ENCODE measurements at regions not wholly inside any gene's neighbourhood (a gene's known extent, or its start where the extent isn't known, plus 50 kb on each side); places are given as distances from the start of the nearest gene placed in this dataset.

DNA sequence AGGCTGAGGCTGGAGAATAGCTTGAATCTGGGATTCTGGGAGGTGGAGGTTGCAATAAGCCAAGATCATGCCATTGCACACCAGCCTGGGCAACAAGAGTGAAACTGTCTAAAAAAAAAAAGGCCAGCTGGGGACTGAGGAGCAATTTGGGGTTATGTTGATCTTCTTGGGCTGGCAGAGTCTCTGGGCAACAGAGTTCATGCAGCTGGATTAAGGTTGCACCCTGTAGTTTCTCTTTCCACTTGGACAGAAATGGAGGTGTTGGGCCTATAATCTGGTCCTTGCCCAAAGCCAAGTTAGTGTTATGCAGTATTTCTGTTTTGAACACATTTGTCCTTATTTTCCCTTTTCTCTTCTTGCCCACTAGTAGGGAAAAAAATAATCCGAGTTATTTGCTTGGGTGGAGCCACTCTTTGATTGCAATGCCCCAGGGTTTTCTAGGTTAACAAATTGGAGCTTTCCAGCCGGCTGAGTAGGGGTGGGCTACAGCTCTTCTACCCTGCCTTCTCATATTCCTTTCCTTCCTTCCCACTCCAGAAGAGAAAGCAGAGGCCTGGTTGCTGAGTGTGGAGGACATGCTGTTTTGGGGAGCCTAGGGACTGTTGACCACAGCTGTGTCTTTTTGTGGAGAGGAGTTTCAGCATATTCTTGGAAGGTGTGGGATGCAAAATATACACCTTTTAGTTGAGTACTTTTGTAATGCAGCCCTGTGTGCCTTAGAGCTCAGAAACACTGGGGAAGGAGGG, 213.9 kb downstream of the SOX4 start:
- ChIA-PET POLR2A (no interaction called here), CTCF (no interaction called here)
- H3K27ac Mint-ChIP-seq = no peak overlapping the region
- TF ChIP-seq CTCF (IDR thresholded peaks at IDR 0.05) (no peak), EZH2 (IDR thresholded peaks at IDR 0.05; ENCODE audit: borderline replicate concordance, insufficient read depth, low read depth, low read length, poor library complexity, severe bottlenecking) (no peak)
- Histone ChIP-seq H3K9ac (ENCODE audit: low read length) (no peak overlapping the region), H3K79me2 (ENCODE audit: control insufficient read depth, insufficient read depth, low read length) (no peaks in the 10 kb centered on the region), H3K4me2 (replicated peaks; ENCODE audit: low read depth, low read length, poor library complexity, severe bottlenecking) (no peak overlapping the region), H3K27ac (ENCODE audit: low read length in 2 of 2) (no peak overlapping the region), H2AFZ (ENCODE audit: insufficient read depth, low read depth, low read length, poor library complexity, severe bottlenecking) (no peak overlapping the region), H3K4me1 (ENCODE audit: control insufficient read depth in 2 of 2, insufficient read depth in 2 of 2, low read length in 2 of 2) (no peaks in the 10 kb centered on the region), H3K9me3 (ENCODE audit: control extremely low read depth in 1 of 3, control insufficient read depth in 2 of 3, insufficient read depth in 1 of 3, low read length in 2 of 3) (no peaks in the 10 kb centered on the region), H3K27me3 (replicated peaks in 1 of 4; ENCODE audit: control extremely low read depth in 1 of 4, control insufficient read depth in 3 of 4, insufficient read depth in 4 of 4, low read length in 3 of 4) (no peaks in the 10 kb centered on the region), H4K20me1 (ENCODE audit: control insufficient read depth, insufficient read depth, low read length, poor library complexity, severe bottlenecking) (no peaks in the 10 kb centered on the region), H3K36me3 (replicated peaks in 1 of 2; ENCODE audit: control extremely low read depth in 1 of 2, control insufficient read depth in 1 of 2, extremely low read depth in 1 of 2, insufficient read depth in 2 of 2, low read length in 1 of 2) (no peaks in the 10 kb centered on the region), H3K4me3 (ENCODE audit: control extremely low read depth in 1 of 5, extremely low read depth in 1 of 5, insufficient read depth in 1 of 5, low read depth in 2 of 5, low read length in 4 of 5) (no peak overlapping the region)
- DNase-seq (no peak), ATAC-seq (ENCODE audit: low read depth) (no peak)
- H3K9me3 Mint-ChIP-seq (ENCODE audit: insufficient read depth) = no peaks in the 10 kb centered on the region
- no peaks in the 10 kb centered on the region for H3K27me3 Mint-ChIP-seq
- no peaks in the 10 kb centered on the region for H3K4me1 Mint-ChIP-seq
- no peak overlapping the region for H3K4me3 Mint-ChIP-seq
- intact Hi-C loops (cut with micrococcal nuclease) = no loop called here
- WGBS (ENCODE audit: insufficient coverage) = no CpG with 5 or more reads among the region's 2 CpGs

GRCh38 chr6:21808045-21808470, 214.5 kb downstream of the SOX4 start:
- no peaks in the 10 kb centered on the region for H3K27me3 ChIP-seq (replicated peaks in 1 of 4; ENCODE audit: control extremely low read depth in 1 of 4, control insufficient read depth in 3 of 4, insufficient read depth in 4 of 4, low read length in 3 of 4)
- ATAC-seq (ENCODE audit: low read depth) = no peak
- intact Hi-C loops (cut with micrococcal nuclease) = no loop called here
- H3K9me3 Mint-ChIP-seq (ENCODE audit: insufficient read depth) = no peaks in the 10 kb centered on the region
- no peak overlapping the region for H3K9ac ChIP-seq (ENCODE audit: low read length)
- H3K4me3 ChIP-seq (ENCODE audit: control extremely low read depth in 1 of 5, extremely low read depth in 1 of 5, insufficient read depth in 1 of 5, low read depth in 2 of 5, low read length in 4 of 5) = no peak overlapping the region
- no peaks in the 10 kb centered on the region for H3K27me3 Mint-ChIP-seq
- POLR2A ChIA-PET = no interaction called here
- H3K27ac Mint-ChIP-seq = no peak overlapping the region
- TF ChIP-seq CTCF (IDR thresholded peaks at IDR 0.05) (no peak), EZH2 (IDR thresholded peaks at IDR 0.05; ENCODE audit: borderline replicate concordance, insufficient read depth, low read depth, low read length, poor library complexity, severe bottlenecking) (no peak)
- no peak overlapping the region for H3K27ac ChIP-seq (ENCODE audit: low read length in 2 of 2)
- H3K4me1 ChIP-seq (ENCODE audit: control insufficient read depth in 2 of 2, insufficient read depth in 2 of 2, low read length in 2 of 2) = no peaks in the 10 kb centered on the region
- no peaks in the 10 kb centered on the region for H3K79me2 ChIP-seq (ENCODE audit: control insufficient read depth, insufficient read depth, low read length)
- H3K4me1 Mint-ChIP-seq = no peaks in the 10 kb centered on the region
- H3K4me2 ChIP-seq (replicated peaks; ENCODE audit: low read depth, low read length, poor library complexity, severe bottlenecking) = no peak overlapping the region
- H2AFZ ChIP-seq (ENCODE audit: insufficient read depth, low read depth, low read length, poor library complexity, severe bottlenecking) = no peak overlapping the region
- H3K36me3 ChIP-seq (replicated peaks in 1 of 2; ENCODE audit: control extremely low read depth in 1 of 2, control insufficient read depth in 1 of 2, extremely low read depth in 1 of 2, insufficient read depth in 2 of 2, low read length in 1 of 2) = no peaks in the 10 kb centered on the region
- no peaks in the 10 kb centered on the region for H4K20me1 ChIP-seq (ENCODE audit: control insufficient read depth, insufficient read depth, low read length, poor library complexity, severe bottlenecking)
- no peak overlapping the region for H3K4me3 Mint-ChIP-seq
- CTCF ChIA-PET = no interaction called here
- 96% methylated on average over 2 of the region's 7 CpGs for WGBS (ENCODE audit: insufficient coverage)
- H3K9me3 ChIP-seq (ENCODE audit: control extremely low read depth in 1 of 3, control insufficient read depth in 2 of 3, insufficient read depth in 1 of 3, low read length in 2 of 3) = no peaks in the 10 kb centered on the region
- no peak for DNase-seq

All from B cell (primary cell).